Peyer's patch (tissue), 4 donors: ENCODE measurements at regions not wholly inside any gene's neighbourhood (a gene's known extent, or its start where the extent isn't known, plus 50 kb on each side); places are given as distances from the start of the nearest gene placed in this dataset.

Experiments used
- POLR2A ChIP-seq, 2 donors: fragments of 450-650 bp; IDR thresholded peaks; one replicate each; pipeline ENCODE4 v1.5.1; 2017; ENCODE audit warnings: antibody characterized with exemption in 2 of 2, mild to moderate bottlenecking in 2 of 2, moderate library complexity in 2 of 2
- TF ChIP-seq, protein P1 (sequence below), 6 experiments: fragments of 450-650 bp in 4 of 6; fragments of 200-600 bp in 2 of 6; sonication (generic) in 1 of 6; IDR thresholded peaks; one replicate each; pipeline ENCODE4 v1.5.1; 2017 to 2019; ENCODE audit warnings: antibody characterized with exemption in 6 of 6, mild to moderate bottlenecking in 3 of 6, moderate library complexity in 1 of 6

DNA sequence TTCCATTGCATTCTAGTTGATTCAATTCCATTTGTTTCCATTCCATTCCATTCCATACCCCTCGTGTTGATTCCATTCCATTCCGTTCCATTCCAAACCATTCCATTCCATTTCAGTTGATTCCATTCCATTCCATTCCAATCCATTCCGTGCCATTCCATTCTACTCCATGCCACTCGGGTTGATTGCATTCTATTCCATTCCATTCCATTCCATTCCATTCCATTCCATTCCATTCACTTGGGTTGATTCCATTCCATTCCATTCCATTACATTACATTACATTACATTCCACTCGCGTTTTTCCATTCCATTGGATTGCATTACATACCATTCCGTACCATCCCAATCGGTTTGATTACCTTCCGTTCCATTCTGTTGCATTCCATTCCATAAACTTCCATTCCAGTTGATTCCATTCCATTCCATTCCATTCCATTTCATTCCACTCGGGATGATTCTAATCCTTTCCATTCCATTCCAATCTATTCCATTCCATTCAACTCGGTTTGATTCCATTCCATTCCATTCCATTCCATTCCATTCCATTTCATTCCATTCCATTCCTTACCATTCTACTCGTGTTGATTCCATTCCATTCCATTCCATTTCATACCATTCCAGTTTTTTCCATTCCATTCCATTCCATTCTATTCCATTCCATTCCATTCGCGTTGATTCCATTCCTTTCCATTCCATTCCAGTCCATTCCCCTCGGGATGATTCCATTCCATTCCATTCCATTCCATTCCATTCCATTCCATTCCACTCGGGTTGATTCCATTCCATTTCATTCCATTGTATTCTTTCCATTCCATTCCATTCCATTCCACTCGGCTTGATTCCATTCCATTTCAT is 1140.4 kb downstream of the RPIA start:
- TF ChIP-seq, protein P1, sequence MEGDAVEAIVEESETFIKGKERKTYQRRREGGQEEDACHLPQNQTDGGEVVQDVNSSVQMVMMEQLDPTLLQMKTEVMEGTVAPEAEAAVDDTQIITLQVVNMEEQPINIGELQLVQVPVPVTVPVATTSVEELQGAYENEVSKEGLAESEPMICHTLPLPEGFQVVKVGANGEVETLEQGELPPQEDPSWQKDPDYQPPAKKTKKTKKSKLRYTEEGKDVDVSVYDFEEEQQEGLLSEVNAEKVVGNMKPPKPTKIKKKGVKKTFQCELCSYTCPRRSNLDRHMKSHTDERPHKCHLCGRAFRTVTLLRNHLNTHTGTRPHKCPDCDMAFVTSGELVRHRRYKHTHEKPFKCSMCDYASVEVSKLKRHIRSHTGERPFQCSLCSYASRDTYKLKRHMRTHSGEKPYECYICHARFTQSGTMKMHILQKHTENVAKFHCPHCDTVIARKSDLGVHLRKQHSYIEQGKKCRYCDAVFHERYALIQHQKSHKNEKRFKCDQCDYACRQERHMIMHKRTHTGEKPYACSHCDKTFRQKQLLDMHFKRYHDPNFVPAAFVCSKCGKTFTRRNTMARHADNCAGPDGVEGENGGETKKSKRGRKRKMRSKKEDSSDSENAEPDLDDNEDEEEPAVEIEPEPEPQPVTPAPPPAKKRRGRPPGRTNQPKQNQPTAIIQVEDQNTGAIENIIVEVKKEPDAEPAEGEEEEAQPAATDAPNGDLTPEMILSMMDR (IDR thresholded peaks at IDR 0.05) = no peak
- no peak for TF ChIP-seq POLR2A (IDR thresholded peaks at IDR 0.05)
